Osteoblast (primary cell): ENCODE measurements at regions not wholly inside any gene's neighbourhood (a gene's known extent, or its start where the extent isn't known, plus 50 kb on each side); places are given as distances from the start of the nearest gene placed in this dataset.
A peak's percentile ranks its signal among the peaks of the same experiment; 100 is the strongest.

Experiments
- DNase-seq: peaks from one replicate; pipeline ENCODE4 v3.0.0; 2011; ENCODE audit warnings: low spot score, mixed read lengths; ENCODE audit not compliant: insufficient read length; ENCODE audit errors: missing footprints
- H2AFZ ChIP-seq: 2 replicates; pipeline ENCODE4 v1.6.0; 2011; ENCODE audit warnings: mild to moderate bottlenecking, low read length
- H3K27ac ChIP-seq: 2 replicates; pipeline ENCODE4 v1.5.1; 2011; ENCODE audit warnings: mild to moderate bottlenecking, low read depth, low read length, moderate library complexity
- H3K27me3 ChIP-seq: 2 replicates; pipeline ENCODE4 v1.6.0; 2012; ENCODE audit warnings: mild to moderate bottlenecking, control low read depth, inconsistent platforms, low read length, moderate library complexity; ENCODE audit not compliant: insufficient read depth
- H3K36me3 ChIP-seq: 2 replicates; pipeline ENCODE4 v1.5.1; 2011; ENCODE audit warnings: mild to moderate bottlenecking, low read length, control low read depth, moderate library complexity; ENCODE audit not compliant: insufficient read depth
- H3K4me1 ChIP-seq: 2 replicates; pipeline ENCODE4 v1.5.1; 2011; ENCODE audit warnings: mild to moderate bottlenecking, low read length, control low read depth, moderate library complexity; ENCODE audit not compliant: insufficient read depth
- H3K4me2 ChIP-seq: 2 replicates; pipeline ENCODE4 v1.6.0; 2011; ENCODE audit warnings: mild to moderate bottlenecking, low read length; ENCODE audit not compliant: insufficient read depth
- H3K4me3 ChIP-seq: fragments of 200-600 bp; sonication (generic); 3 replicates; pipeline ENCODE4 v1.5.1; 2012; ENCODE audit warnings: mild to moderate bottlenecking, low read length, inconsistent platforms; ENCODE audit not compliant: insufficient read depth
- H3K79me2 ChIP-seq: 2 replicates; pipeline ENCODE4 v1.6.0; 2012; ENCODE audit warnings: mild to moderate bottlenecking, low read length, control low read depth, inconsistent platforms; ENCODE audit not compliant: insufficient read depth
- H3K9me3 ChIP-seq: 2 replicates; pipeline ENCODE4 v1.5.1; 2011; ENCODE audit warnings: low read depth, low read length, control low read depth
- H4K20me1 ChIP-seq: 2 replicates; pipeline ENCODE4 v1.6.0; 2012; ENCODE audit warnings: mild to moderate bottlenecking, low read length, control low read depth; ENCODE audit not compliant: insufficient read depth
- CTCF ChIP-seq: IDR thresholded peaks from 2 replicates; pipeline ENCODE4 v1.5.1; 2011; ENCODE audit warnings: mild to moderate bottlenecking, low read depth, low read length, moderate library complexity; ENCODE audit errors: extremely low read depth

GRCh38 chr3:175885231-175885766, 1026.2 kb downstream of the NAALADL2 start:
- Histone ChIP-seq H3K27ac (no peak overlapping the region), H3K9me3 (no peaks in the 10 kb centered on the region), H4K20me1 (no peaks in the 10 kb centered on the region), H3K36me3 (no peaks in the 10 kb centered on the region), H3K79me2 (no peaks in the 10 kb centered on the region), H3K27me3 (no peaks in the 10 kb centered on the region), H3K4me3 (no peak overlapping the region), H3K4me2 (no peak overlapping the region), H3K4me1 (no peaks in the 10 kb centered on the region), H2AFZ (no peak overlapping the region)
- DNase-seq: peak; percentile 19
- TF ChIP-seq CTCF: no peak

GRCh38 chr3:175879417-175879816, 1020.3 kb downstream of the NAALADL2 start:
- H3K27me3 ChIP-seq: no peaks in the 10 kb centered on the region
- TF ChIP-seq CTCF: no peak

GRCh38 chr3:175869404-175869803, 1010.3 kb downstream of the NAALADL2 start:
- Histone ChIP-seq H3K4me2 (no peak overlapping the region), H3K27me3 (no peaks in the 10 kb centered on the region), H3K27ac (no peak overlapping the region), H3K36me3 (no peaks in the 10 kb centered on the region), H3K79me2 (no peaks in the 10 kb centered on the region), H3K4me3 (no peak overlapping the region), H4K20me1 (no peaks in the 10 kb centered on the region), H3K9me3 (no peaks in the 10 kb centered on the region), H3K4me1 (no peaks in the 10 kb centered on the region), H2AFZ (peak overlapping the region; percentile 50)
- no peak for TF ChIP-seq CTCF
- DNase-seq: no peak

More at GRCh38 chr3:175879417-175879816, 1020.3 kb downstream of the NAALADL2 start:
- H3K36me3 ChIP-seq: no peaks in the 10 kb centered on the region
- H3K9me3 ChIP-seq: no peaks in the 10 kb centered on the region
- no peak for DNase-seq
- no peak overlapping the region for H3K4me2 ChIP-seq
- no peaks in the 10 kb centered on the region for H3K79me2 ChIP-seq
- no peaks in the 10 kb centered on the region for H4K20me1 ChIP-seq
- no peak overlapping the region for H3K27ac ChIP-seq
- no peak overlapping the region for H3K4me3 ChIP-seq
- no peak overlapping the region for H2AFZ ChIP-seq
- no peaks in the 10 kb centered on the region for H3K4me1 ChIP-seq

GRCh38 chr3:175868626-175869025, 1009.5 kb downstream of the NAALADL2 start:
- no peaks in the 10 kb centered on the region for H3K4me1 ChIP-seq
- DNase-seq: no peak
- no peak overlapping the region for H3K4me3 ChIP-seq
- no peaks in the 10 kb centered on the region for H3K9me3 ChIP-seq
- H3K36me3 ChIP-seq: no peaks in the 10 kb centered on the region
- H3K27me3 ChIP-seq: no peaks in the 10 kb centered on the region
- no peak overlapping the region for H3K27ac ChIP-seq
- H4K20me1 ChIP-seq: no peaks in the 10 kb centered on the region
- no peak overlapping the region for H2AFZ ChIP-seq
- TF ChIP-seq CTCF: no peak
- no peak overlapping the region for H3K4me2 ChIP-seq
- no peaks in the 10 kb centered on the region for H3K79me2 ChIP-seq
